ENCODE measurements at regions not wholly inside any gene's neighbourhood (a gene's known extent, or its start where the extent isn't known, plus 50 kb on each side); places are given as distances from the start of the nearest gene placed in this dataset.
"Not testable (repeated sequence)": the region's sequence is repeated elsewhere in the genome, so short reads cannot be mapped to it uniquely, and the experiment has no call there.

DNA sequence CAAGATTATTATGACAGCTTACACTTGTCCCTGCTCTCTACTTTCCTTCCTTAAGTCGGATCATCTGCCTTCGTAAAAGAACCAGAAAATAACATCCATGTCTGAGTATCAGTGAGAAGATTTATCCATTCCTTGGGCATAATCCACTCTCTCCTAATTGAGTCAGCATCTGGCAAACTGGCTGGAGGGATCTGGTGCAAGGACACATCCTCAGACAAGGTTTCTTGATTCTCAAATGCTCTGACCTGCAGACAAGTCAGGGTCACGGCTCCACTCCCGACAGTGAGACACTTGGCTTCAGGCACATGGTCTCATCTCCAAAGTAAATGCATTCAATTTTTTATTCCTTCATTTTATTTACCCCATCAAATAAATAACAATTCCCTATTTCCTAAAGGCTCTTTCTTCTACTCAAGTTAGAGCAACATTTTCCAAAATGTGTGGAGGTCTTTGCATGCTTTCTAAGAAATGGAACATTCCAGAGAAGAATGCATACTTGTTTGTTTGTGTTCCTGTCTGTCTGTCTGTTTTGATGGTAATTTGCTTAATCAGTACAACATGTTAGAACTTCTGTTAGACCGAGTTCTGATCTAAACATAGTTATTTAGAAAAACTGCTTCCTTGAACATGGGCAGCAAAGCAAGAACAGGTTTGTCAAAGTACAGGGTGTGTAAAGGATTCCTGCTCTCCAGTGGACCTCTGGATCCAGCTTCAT is 246.9 kb downstream of the IRS1 start:
- H3K4me1 ChIP-seq (ENCODE audit: control insufficient read depth, insufficient read depth, low read length), result peaks cover 4% of the 10 kb centered on the region
- no peaks in the 10 kb centered on the region for H3K36me3 ChIP-seq (ENCODE audit: control insufficient read depth, insufficient read depth, low read length, severe bottlenecking)
- DNase-seq (ENCODE audit: low read depth), result peak; percentile 57
- no peak overlapping the region for H3K9ac ChIP-seq (ENCODE audit: low read length)
- no peak overlapping the region for H3K4me3 ChIP-seq (ENCODE audit: low read length)
- H3K9me3 ChIP-seq (ENCODE audit: control insufficient read depth, low read length), result no peaks in the 10 kb centered on the region
- H3K27me3 ChIP-seq (replicated peaks; ENCODE audit: control insufficient read depth, insufficient read depth, low read length), result no peaks in the 10 kb centered on the region

DNA sequence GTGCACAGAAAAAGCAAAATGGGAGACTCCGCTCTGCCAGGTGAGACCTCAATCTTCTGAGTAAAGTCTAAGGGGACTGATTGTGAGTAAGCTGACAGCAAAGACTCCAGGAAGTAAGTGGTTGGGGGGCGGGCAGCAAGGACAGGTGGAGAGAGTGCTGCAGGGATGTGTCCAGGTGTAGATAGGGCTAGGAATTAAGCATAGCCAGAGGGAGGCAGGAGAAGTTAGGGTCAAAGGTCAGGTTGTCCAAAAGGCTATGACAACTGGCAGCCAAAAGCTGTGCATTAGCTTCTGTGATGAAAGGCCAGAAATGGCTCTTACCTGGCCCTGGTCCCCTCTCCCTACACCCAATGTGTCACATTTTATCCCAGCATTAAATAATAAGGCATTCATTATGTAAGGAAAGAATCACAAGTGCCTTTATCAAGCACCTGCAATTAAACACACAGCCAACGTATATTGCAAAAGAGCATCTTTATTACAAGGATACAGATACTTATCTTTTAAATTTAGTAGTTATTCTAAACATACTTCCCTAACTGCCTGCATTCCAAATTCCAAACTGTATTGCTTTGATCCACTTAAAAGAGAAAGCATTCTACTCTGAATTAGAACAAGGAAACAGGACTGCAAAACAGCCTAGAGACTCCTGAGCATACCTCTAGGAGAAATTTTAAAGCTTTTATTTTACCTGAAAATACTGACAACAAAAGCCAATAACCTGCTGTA is 247.9 kb downstream of the IRS1 start:
- Histone ChIP-seq H3K36me3 (ENCODE audit: control insufficient read depth, insufficient read depth, low read length, severe bottlenecking) (no peaks in the 10 kb centered on the region), H3K9me3 (ENCODE audit: control insufficient read depth, low read length) (no peaks in the 10 kb centered on the region), H3K4me3 (ENCODE audit: low read length) (no peak overlapping the region), H3K27me3 (replicated peaks; ENCODE audit: control insufficient read depth, insufficient read depth, low read length) (no peaks in the 10 kb centered on the region), H3K4me1 (ENCODE audit: control insufficient read depth, insufficient read depth, low read length) (peaks cover 4% of the 10 kb centered on the region), H3K9ac (ENCODE audit: low read length) (no peak overlapping the region)
- DNase-seq (ENCODE audit: low read depth), result no peak

DNA sequence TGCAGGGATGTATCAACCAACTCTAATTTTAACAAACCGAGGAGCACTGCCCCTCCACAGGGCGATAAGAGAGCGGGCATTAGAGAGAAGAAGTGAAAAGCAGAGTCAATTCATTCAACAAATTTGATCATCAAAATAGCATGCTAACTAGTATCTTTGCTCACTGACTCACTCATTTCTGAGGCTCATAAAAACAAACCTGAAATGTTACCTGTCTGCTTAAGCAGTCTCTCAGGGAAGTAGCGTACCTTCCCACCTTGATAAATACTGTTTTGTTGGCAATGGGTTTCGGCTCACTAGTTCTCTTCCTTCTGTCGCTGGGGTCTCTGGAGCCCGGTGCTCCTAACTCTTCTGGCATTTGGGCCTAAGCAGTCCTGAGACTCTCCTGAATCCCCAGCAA is 248.8 kb downstream of the IRS1 start:
- Histone ChIP-seq H3K27me3 (replicated peaks; ENCODE audit: control insufficient read depth, insufficient read depth, low read length) (no peaks in the 10 kb centered on the region), H3K9me3 (ENCODE audit: control insufficient read depth, low read length) (no peaks in the 10 kb centered on the region), H3K4me1 (ENCODE audit: control insufficient read depth, insufficient read depth, low read length) (peaks cover 4% of the 10 kb centered on the region), H3K9ac (ENCODE audit: low read length) (no peak overlapping the region), H3K36me3 (ENCODE audit: control insufficient read depth, insufficient read depth, low read length, severe bottlenecking) (no peaks in the 10 kb centered on the region), H3K4me3 (ENCODE audit: low read length) (no peak overlapping the region)
- DNase-seq (ENCODE audit: low read depth), result no peak

DNA sequence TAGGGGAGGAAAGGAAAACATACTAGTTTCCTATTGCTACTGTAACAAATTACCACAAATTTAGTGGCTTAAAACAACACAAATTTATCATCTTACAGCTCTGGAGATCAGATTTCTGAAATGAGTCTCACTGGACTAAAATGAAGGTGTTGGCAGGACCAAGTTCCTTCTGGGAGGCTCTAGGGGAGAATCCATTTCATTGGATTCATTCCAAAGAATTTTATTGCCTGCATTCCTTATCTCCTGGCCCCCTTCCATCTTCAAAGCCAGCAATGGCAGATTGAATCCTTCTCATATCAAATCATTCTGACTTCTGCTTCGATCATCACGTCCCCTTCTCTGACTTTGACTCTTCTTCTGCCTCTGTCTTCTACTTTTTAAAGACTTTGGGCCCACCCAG is 250.9 kb downstream of the IRS1 start:
- Histone ChIP-seq H3K4me3 (ENCODE audit: low read length) (no peak overlapping the region), H3K36me3 (ENCODE audit: control insufficient read depth, insufficient read depth, low read length, severe bottlenecking) (no peaks in the 10 kb centered on the region), H3K4me1 (ENCODE audit: control insufficient read depth, insufficient read depth, low read length) (peaks cover 16% of the 10 kb centered on the region), H3K27me3 (replicated peaks; ENCODE audit: control insufficient read depth, insufficient read depth, low read length) (no peaks in the 10 kb centered on the region), H3K9ac (ENCODE audit: low read length) (no peak overlapping the region), H3K9me3 (ENCODE audit: control insufficient read depth, low read length) (no peaks in the 10 kb centered on the region)
- DNase-seq (ENCODE audit: low read depth), result no peak

DNA sequence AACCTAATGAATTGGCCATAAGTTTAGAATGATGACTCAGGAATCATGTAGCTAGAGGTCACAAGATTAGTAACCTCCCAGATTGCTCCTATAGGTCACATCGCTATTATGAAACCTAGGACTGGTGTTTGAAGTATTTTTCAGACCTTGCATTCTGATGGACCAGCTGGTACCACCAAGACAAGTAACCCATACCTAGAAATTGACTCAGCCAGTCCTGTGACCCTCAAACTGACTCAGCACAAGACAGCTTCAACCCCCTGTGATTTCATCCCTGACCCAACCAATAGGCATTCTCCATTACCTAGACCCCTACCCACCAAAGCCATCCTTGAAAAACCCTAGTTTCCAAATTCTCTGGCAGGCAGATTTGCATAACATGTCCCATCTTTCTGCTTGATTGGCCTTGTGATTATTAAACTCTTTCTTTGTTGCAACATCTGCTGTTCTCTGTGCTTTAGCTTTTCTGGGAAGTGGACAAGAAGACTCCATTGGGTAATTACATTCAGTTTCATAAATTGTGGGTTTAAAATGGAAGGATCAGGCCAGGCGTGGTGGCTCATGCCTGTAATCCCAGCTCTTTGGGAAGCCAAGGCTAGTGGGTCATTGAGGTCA is 254.9 kb downstream of the IRS1 start:
- Histone ChIP-seq H3K36me3 (ENCODE audit: control insufficient read depth, insufficient read depth, low read length, severe bottlenecking) (no peaks in the 10 kb centered on the region), H3K9ac (ENCODE audit: low read length) (no peak overlapping the region), H3K9me3 (ENCODE audit: control insufficient read depth, low read length) (no peaks in the 10 kb centered on the region), H3K4me3 (ENCODE audit: low read length) (no peak overlapping the region), H3K4me1 (ENCODE audit: control insufficient read depth, insufficient read depth, low read length) (peaks cover 16% of the 10 kb centered on the region), H3K27me3 (replicated peaks; ENCODE audit: control insufficient read depth, insufficient read depth, low read length) (no peaks in the 10 kb centered on the region)
- DNase-seq (ENCODE audit: low read depth), result peak; percentile 15

DNA sequence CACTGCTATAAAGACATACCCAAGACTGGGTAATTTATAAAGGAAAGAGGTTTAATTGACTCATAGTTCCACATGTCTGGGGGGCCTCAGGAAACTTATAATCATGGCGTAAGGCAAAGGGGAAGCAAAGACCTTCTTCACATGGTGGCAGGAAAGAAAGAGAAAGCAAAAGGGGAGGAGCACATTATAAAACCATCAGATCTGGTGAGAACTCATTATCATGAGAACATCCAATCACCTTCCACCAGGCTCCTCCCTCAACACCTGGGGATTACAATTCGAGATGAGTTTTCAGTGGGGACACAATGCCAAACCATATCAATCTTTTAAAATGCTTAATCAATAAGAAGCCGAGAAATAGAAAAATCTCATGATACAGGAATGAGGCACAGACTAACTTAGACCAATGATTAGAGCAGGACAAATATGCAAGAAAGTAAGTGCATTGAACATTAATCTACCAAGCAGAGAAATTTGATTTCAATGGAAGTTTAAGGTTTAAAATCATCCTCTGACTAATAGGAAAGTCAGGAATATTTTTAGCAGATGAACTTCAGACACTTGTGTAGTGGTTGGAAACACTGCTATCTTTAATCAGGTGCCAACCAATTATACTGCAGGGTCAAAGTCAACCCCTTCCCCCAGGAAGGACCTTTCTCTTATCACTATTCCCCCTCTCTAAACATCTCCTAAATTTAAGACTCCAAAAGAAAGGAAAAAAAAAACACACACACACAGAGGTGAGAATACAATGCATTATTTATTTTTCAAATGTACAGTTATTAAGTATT is 259.2 kb downstream of the IRS1 start:
- Histone ChIP-seq H3K4me3 (ENCODE audit: low read length) (no peak overlapping the region), H3K9me3 (ENCODE audit: control insufficient read depth, low read length) (no peaks in the 10 kb centered on the region), H3K36me3 (ENCODE audit: control insufficient read depth, insufficient read depth, low read length, severe bottlenecking) (no peaks in the 10 kb centered on the region), H3K27me3 (replicated peaks; ENCODE audit: control insufficient read depth, insufficient read depth, low read length) (no peaks in the 10 kb centered on the region), H3K4me1 (ENCODE audit: control insufficient read depth, insufficient read depth, low read length) (peaks cover 9% of the 10 kb centered on the region), H3K9ac (ENCODE audit: low read length) (no peak overlapping the region)
- DNase-seq (ENCODE audit: low read depth), result no peak

DNA sequence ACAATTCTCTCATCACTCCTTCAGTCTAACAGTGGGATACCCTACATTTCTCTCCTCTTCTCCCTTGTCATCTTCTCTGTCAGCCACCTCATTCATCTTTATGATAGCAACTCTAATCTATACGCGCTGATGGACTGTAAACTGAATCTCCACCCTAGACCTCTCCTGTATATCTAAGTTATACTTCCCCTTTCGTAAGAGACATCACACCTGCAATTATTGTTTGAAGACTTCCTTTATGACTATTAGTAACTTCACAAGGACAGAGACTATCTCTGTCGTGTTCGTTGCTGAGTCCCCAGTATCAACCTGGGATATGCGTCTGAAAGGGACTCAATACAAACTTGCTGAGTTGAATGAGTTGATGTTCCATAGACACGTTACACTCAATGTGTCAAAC is 263.2 kb downstream of the IRS1 start:
- Histone ChIP-seq H3K36me3 (ENCODE audit: control insufficient read depth, insufficient read depth, low read length, severe bottlenecking) (no peaks in the 10 kb centered on the region), H3K27me3 (replicated peaks; ENCODE audit: control insufficient read depth, insufficient read depth, low read length) (no peaks in the 10 kb centered on the region), H3K9me3 (ENCODE audit: control insufficient read depth, low read length) (no peaks in the 10 kb centered on the region), H3K4me3 (ENCODE audit: low read length) (no peak overlapping the region), H3K4me1 (ENCODE audit: control insufficient read depth, insufficient read depth, low read length) (no peaks in the 10 kb centered on the region), H3K9ac (ENCODE audit: low read length) (no peak overlapping the region)
- no peak for DNase-seq (ENCODE audit: low read depth)

DNA sequence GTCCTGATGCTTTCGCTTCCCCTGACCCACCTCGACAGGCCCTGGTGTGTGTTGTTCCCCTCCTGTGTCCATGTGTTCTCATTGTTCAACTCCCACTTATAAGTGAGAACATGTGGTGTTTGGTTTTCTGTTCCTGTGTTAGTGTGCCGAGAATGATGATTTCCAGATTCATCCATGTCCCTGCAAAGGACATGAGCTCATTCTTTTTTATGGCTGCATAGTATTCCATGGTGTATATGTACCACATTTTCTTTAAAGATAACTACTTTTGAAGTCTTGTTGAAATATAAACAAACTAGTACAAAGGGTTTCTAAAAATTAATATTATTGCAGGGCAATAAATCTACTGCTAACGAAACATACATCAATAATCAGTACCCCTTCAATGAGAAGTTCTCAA is 266.6 kb downstream of the IRS1 start:
- not testable (repeated sequence) for H3K4me3 ChIP-seq (ENCODE audit: low read length); H3K4me1 ChIP-seq (ENCODE audit: control insufficient read depth, insufficient read depth, low read length); H3K27me3 ChIP-seq (replicated peaks; ENCODE audit: control insufficient read depth, insufficient read depth, low read length); H3K9ac ChIP-seq (ENCODE audit: low read length); H3K36me3 ChIP-seq (ENCODE audit: control insufficient read depth, insufficient read depth, low read length, severe bottlenecking); H3K9me3 ChIP-seq (ENCODE audit: control insufficient read depth, low read length); DNase-seq (ENCODE audit: low read depth)

DNA sequence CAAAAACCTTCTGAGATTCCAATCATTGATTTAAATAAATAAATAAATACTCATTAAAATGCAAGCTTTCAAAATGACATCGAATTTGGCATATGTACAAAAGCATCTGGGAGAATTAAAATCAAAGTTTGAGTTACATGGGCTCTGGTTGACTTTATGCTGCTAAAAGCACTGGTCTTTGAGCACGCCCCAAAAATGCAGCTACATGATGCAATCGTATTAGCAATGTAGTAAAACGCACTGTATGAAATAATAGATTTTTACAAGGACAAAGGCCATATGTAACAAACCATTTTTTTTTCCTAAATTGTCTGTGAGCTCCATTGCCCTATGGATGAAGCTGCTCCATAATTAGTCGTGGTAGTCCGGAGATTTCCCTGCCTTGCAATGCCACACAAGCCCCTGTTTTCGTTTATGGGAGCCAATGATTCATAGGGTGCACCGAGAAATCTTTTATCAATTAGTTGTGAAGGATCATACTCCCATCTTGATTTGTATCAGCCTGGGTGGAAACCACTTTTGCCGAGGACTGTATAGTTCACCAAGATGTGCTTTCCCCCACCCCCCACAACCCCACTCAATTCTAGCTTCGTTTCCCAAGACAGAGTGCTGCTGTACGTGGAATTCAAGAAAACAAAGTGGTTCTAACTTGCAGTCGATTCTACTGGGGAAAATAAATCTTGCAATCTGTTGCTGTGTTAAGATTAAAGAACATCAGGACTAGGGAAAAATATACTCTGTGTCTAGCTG is 268.4 kb downstream of the IRS1 start:
- no peak overlapping the region for H3K4me3 ChIP-seq (ENCODE audit: low read length)
- no peaks in the 10 kb centered on the region for H3K36me3 ChIP-seq (ENCODE audit: control insufficient read depth, insufficient read depth, low read length, severe bottlenecking)
- H3K27me3 ChIP-seq (replicated peaks; ENCODE audit: control insufficient read depth, insufficient read depth, low read length), result no peaks in the 10 kb centered on the region
- no peak for DNase-seq (ENCODE audit: low read depth)
- no peak overlapping the region for H3K9ac ChIP-seq (ENCODE audit: low read length)
- H3K9me3 ChIP-seq (ENCODE audit: control insufficient read depth, low read length), result no peaks in the 10 kb centered on the region
- peaks cover 3% of the 10 kb centered on the region for H3K4me1 ChIP-seq (ENCODE audit: control insufficient read depth, insufficient read depth, low read length)

DNA sequence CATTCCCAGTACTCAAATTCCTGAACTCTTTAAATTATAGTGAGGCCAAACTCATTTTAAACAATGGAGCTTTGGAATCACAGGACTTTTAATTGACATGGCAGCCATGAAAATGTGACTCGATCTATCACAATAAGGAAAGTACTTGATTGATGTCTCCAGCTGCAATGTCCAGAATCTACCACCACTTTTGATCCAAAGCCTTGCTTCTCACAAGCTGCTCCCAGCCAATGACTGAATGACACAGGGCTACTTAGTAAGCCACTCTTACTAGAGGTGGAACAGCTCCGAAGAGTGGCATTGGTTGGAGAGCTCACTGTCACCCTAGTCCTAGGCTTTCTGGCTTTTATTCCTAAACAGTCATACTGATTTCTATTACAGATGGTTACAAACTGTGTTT is 270.1 kb downstream of the IRS1 start:
- no peak for DNase-seq (ENCODE audit: low read depth)
- H3K27me3 ChIP-seq (replicated peaks; ENCODE audit: control insufficient read depth, insufficient read depth, low read length), result no peaks in the 10 kb centered on the region
- H3K9me3 ChIP-seq (ENCODE audit: control insufficient read depth, low read length), result no peaks in the 10 kb centered on the region
- no peak overlapping the region for H3K4me3 ChIP-seq (ENCODE audit: low read length)
- H3K4me1 ChIP-seq (ENCODE audit: control insufficient read depth, insufficient read depth, low read length), result peaks cover 9% of the 10 kb centered on the region
- no peak overlapping the region for H3K9ac ChIP-seq (ENCODE audit: low read length)
- no peaks in the 10 kb centered on the region for H3K36me3 ChIP-seq (ENCODE audit: control insufficient read depth, insufficient read depth, low read length, severe bottlenecking)
